Astrocyte (in vitro differentiated cells and primary cell): ENCODE measurements at regions not wholly inside any gene's neighbourhood (a gene's known extent, or its start where the extent isn't known, plus 50 kb on each side); places are given as distances from the start of the nearest gene placed in this dataset.

Experiments used
- EZH2 ChIP-seq: IDR thresholded peaks from 2 replicates; pipeline ENCODE4 v1.6.1; 2012; ENCODE audit warnings: mild to moderate bottlenecking, low read length, inconsistent platforms; ENCODE audit not compliant: insufficient read depth
- TF ChIP-seq, protein P1 (sequence below): IDR thresholded peaks from 2 replicates; pipeline ENCODE4 v1.5.1; 2011; ENCODE audit warnings: low read depth, mild to moderate bottlenecking, inconsistent platforms, low read length, moderate library complexity; ENCODE audit not compliant: insufficient read depth

DNA sequence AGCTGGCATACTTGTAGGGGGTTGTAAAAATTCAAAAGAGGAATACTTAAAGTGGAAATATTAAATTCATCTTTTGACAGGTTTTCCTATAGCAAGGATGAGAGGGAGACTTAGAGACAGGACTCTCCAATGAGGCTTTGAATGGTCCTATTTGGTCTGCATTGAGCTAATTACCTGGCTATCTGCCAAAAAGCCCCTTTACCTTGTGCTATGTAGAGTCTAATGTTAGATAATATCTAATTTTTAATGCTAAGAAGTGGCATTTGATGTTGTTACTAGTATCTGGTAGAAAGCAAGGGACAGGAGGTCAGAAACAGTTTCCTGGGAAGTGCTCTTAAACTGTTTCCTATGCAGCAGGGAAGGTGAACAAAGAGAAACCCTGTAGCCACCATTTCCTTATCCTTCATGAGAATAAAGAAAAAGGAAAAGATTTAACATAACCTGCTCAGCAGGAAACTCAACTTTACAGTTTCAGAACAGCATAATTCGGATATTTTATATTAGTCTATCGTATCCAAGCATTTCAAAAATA lies 550.0 kb downstream of the SOX5 start:
- TF ChIP-seq, protein P1, sequence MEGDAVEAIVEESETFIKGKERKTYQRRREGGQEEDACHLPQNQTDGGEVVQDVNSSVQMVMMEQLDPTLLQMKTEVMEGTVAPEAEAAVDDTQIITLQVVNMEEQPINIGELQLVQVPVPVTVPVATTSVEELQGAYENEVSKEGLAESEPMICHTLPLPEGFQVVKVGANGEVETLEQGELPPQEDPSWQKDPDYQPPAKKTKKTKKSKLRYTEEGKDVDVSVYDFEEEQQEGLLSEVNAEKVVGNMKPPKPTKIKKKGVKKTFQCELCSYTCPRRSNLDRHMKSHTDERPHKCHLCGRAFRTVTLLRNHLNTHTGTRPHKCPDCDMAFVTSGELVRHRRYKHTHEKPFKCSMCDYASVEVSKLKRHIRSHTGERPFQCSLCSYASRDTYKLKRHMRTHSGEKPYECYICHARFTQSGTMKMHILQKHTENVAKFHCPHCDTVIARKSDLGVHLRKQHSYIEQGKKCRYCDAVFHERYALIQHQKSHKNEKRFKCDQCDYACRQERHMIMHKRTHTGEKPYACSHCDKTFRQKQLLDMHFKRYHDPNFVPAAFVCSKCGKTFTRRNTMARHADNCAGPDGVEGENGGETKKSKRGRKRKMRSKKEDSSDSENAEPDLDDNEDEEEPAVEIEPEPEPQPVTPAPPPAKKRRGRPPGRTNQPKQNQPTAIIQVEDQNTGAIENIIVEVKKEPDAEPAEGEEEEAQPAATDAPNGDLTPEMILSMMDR = no peak
- TF ChIP-seq EZH2 = no peak
